PC-3 (cell line): ENCODE measurements at regions not wholly inside any gene's neighbourhood (a gene's known extent, or its start where the extent isn't known, plus 50 kb on each side); places are given as distances from the start of the nearest gene placed in this dataset.

Experiments used
- ATAC-seq: fragments of 200-7000 bp; cut with Tn5 transposase; 2 replicates; pipeline ENCODE4 v1.9.1; 2020; ENCODE audit warnings: mild to moderate bottlenecking, moderate library complexity
- BruUV-seq: library from RNA; stranded (reverse); fragments of 400-500 nt; replicated peaks from 2 replicates; lab custom pipeline; 2021; lab: Mats Ljungman, UMichigan
- CTCF ChIA-PET: fragments of 300-600 bp; sonication (Branson Sonifier 250); formaldehyde crosslinking; loops from one replicate; lab custom pipeline; 2022; ENCODE audit warnings: antibody characterized with exemption; lab: Charles Lee
- POLR2A ChIA-PET: fragments of 300-600 bp; sonication (Branson Sonifier 250); formaldehyde crosslinking; loops from one replicate; lab custom pipeline; 2022; ENCODE audit warnings: antibody characterized with exemption; ENCODE audit not compliant: unreplicated experiment; lab: Charles Lee
- DNase-seq: peaks from one replicate; pipeline ENCODE4 v3.0.0-alpha.2; 2015
- H2AFZ ChIP-seq: fragments of 300-600 bp; sonication (generic); 2 replicates; pipeline ENCODE4 v1.6.0; 2016; ENCODE audit warnings: antibody characterized with exemption, low read length
- H3F3A ChIP-seq: fragments of 300-600 bp; sonication (generic); one replicate; pipeline ENCODE4 v1.6.0; 2017; ENCODE audit warnings: antibody characterized with exemption, low read length, control low read depth, mild to moderate bottlenecking; ENCODE audit not compliant: unreplicated experiment
- H3K27ac ChIP-seq: fragments of 300-600 bp; sonication (generic); 2 replicates; pipeline ENCODE4 v1.5.1; 2016; ENCODE audit warnings: mild to moderate bottlenecking, low read length
- H3K27me3 ChIP-seq: fragments of 300-600 bp; sonication (generic); 2 replicates; pipeline ENCODE4 v1.6.1; 2016; ENCODE audit warnings: low read length, mixed read lengths
- H3K36me3 ChIP-seq: fragments of 300-600 bp; sonication (generic); 2 replicates; pipeline ENCODE4 v1.6.1; 2016; ENCODE audit warnings: low read depth, mixed run types, low read length, mixed read lengths
- H3K4me1 ChIP-seq: fragments of 300-600 bp; sonication (generic); 2 replicates; pipeline ENCODE4 v1.5.1; 2016; ENCODE audit warnings: low read length; ENCODE audit not compliant: insufficient read depth
- H3K4me2 ChIP-seq: fragments of 300-600 bp; sonication (generic); 2 replicates; pipeline ENCODE4 v1.6.0; 2016; ENCODE audit warnings: low read length
- H3K4me3 ChIP-seq: fragments of 300-600 bp; sonication (generic); 2 replicates; pipeline ENCODE4 v1.5.1; 2016; ENCODE audit warnings: mild to moderate bottlenecking, low read length, mixed read lengths
- H3K79me2 ChIP-seq: fragments of 300-600 bp; sonication (generic); 2 replicates; pipeline ENCODE4 v1.6.1; 2017; ENCODE audit warnings: low read length, mixed read lengths
- H3K9ac ChIP-seq: fragments of 300-600 bp; sonication (generic); 2 replicates; pipeline ENCODE4 v1.6.0; 2016; ENCODE audit warnings: mild to moderate bottlenecking, low read length
- H3K9me2 ChIP-seq: fragments of 300-600 bp; sonication (generic); replicated peaks from 2 replicates; pipeline ENCODE4 v1.6.1; 2016; ENCODE audit warnings: mixed run types, low read length, mixed read lengths
- H3K9me3 ChIP-seq: fragments of 300-600 bp; sonication (generic); 2 replicates; pipeline ENCODE4 v1.6.1; 2016; ENCODE audit warnings: low read length, mixed read lengths
- H4K20me1 ChIP-seq: fragments of 300-600 bp; sonication (generic); 2 replicates; pipeline ENCODE4 v1.6.1; 2016; ENCODE audit warnings: low read length, mixed read lengths
- CTCF ChIP-seq: fragments of 300-600 bp; sonication (generic); conservative IDR thresholded peaks from 2 replicates; pipeline ENCODE4 v1.5.1; 2017; ENCODE audit warnings: antibody characterized with exemption, low read depth, mild to moderate bottlenecking, low read length
- EZH2 ChIP-seq: fragments of 300-600 bp; sonication (generic); IDR thresholded peaks from one replicate; pipeline ENCODE4 v1.6.1; 2017; ENCODE audit warnings: antibody characterized with exemption, mild to moderate bottlenecking, low read length; ENCODE audit not compliant: unreplicated experiment
- EZH2phosphoT487 ChIP-seq: fragments of 300-600 bp; sonication (generic); IDR thresholded peaks from 2 replicates; pipeline ENCODE4 v1.6.1; 2018; ENCODE audit warnings: mild to moderate bottlenecking, antibody characterized with exemption, low read length, borderline replicate concordance
- intact Hi-C: fragments of 100-400 bp; cut with micrococcal nuclease; formaldehyde crosslinking; loops from 2 replicates; pipeline ENCODE4 v1.9.0; 2023

GRCh38 chr4:18593297-18594002 is 571.9 kb upstream of the LCORL start:
- TF ChIP-seq CTCF (peak; percentile 80), EZH2phosphoT487 (no peak)
- POLR2A ChIA-PET, result no interaction called here
- CTCF ChIA-PET, result interaction anchor here (0.6 kb wide), 1 partner anchor 98 kb away, joined by 3 read pairs; no protein-coding TSS in a partner anchor
- Histone ChIP-seq H3K36me3 (no peaks in the 10 kb centered on the region), H3K4me2 (peak overlapping the region; percentile 66), H3K9me2 (no peaks in the 10 kb centered on the region), H4K20me1 (no peaks in the 10 kb centered on the region), H3K27ac (no peak overlapping the region), H3K4me1 (no peaks in the 10 kb centered on the region), H3F3A (no peaks in the 10 kb centered on the region), H2AFZ (peak overlapping the region; percentile 59; the same call in 1 of the 2 replicates), H3K27me3 (peaks cover 14% of the 10 kb centered on the region), H3K4me3 (no peak overlapping the region), H3K9me3 (no peaks in the 10 kb centered on the region), H3K9ac (no peak overlapping the region), H3K79me2 (no peaks in the 10 kb centered on the region)
- no TSS peak for BruUV-seq
- intact Hi-C loops, result loop anchor here (1.0 to 10.0 kb wide), 3 partner anchors 659 to 1049 kb away; no protein-coding TSS in a partner anchor
- ATAC-seq, result peak; percentile 55
- peak; percentile 76 for DNase-seq

- ChIA-PET POLR2A (no interaction called here), CTCF (no interaction called here)
- ATAC-seq (no peak), DNase-seq (no peak)
- Histone ChIP-seq H3K4me1 (no peaks in the 10 kb centered on the region), H3F3A (no peaks in the 10 kb centered on the region), H3K9me3 (no peaks in the 10 kb centered on the region), H3K79me2 (no peaks in the 10 kb centered on the region), H3K9ac (no peak overlapping the region), H2AFZ (no peak overlapping the region), H3K36me3 (no peaks in the 10 kb centered on the region), H3K27me3 (peaks cover 31% of the 10 kb centered on the region), H3K27ac (no peak overlapping the region), H3K4me2 (no peak overlapping the region), H3K9me2 (no peaks in the 10 kb centered on the region), H3K4me3 (no peak overlapping the region), H4K20me1 (no peaks in the 10 kb centered on the region)
- TF ChIP-seq EZH2phosphoT487, result no peak
- TF ChIP-seq EZH2, result no peak
- TF ChIP-seq CTCF, result no peak
- intact Hi-C loops, result no loop called here
- BruUV-seq, result no TSS peak
These were observed 561.3 kb upstream of the LCORL start for GRCh38 chr4:18582841-18583240.

DNA sequence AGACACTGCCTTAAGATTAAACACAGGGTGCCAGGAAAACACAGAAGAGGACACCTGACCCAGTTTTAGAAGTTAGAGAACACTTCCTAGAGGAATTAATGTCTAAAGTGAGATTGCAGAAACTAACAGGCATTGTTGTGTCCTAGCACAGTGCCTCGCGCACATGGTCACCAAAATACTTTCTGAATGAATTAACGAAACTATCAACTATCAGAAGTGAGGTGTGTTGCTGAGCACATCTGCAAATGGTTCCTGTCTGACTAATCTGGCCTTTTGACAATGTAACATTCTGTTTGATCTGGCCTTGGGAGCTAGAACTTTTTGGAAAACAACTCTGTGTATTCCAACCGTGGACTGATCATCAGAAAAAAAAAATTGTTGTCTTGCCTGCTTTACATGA is 556.8 kb upstream of the LCORL start:
- H3K9me3 ChIP-seq, result no peaks in the 10 kb centered on the region
- BruUV-seq, result no TSS peak
- H3K4me3 ChIP-seq, result no peak overlapping the region
- no peaks in the 10 kb centered on the region for H3K79me2 ChIP-seq
- no peak for TF ChIP-seq CTCF
- no peak for TF ChIP-seq EZH2phosphoT487
- TF ChIP-seq EZH2, result no peak
- no peaks in the 10 kb centered on the region for H3K4me1 ChIP-seq
- H3K27me3 ChIP-seq, result peaks cover 24% of the 10 kb centered on the region
- no peaks in the 10 kb centered on the region for H3K36me3 ChIP-seq
- H2AFZ ChIP-seq, result no peak overlapping the region
- ChIA-PET POLR2A (no interaction called here), CTCF (no interaction called here)
- H4K20me1 ChIP-seq, result no peaks in the 10 kb centered on the region
- DNase-seq, result no peak
- intact Hi-C loops, result no loop called here
- no peak overlapping the region for H3K27ac ChIP-seq
- H3K9me2 ChIP-seq, result no peaks in the 10 kb centered on the region
- ATAC-seq, result no peak
- no peak overlapping the region for H3K9ac ChIP-seq
- H3K4me2 ChIP-seq, result no peak overlapping the region
- no peaks in the 10 kb centered on the region for H3F3A ChIP-seq
